ACHN (cell line): ENCODE measurements at regions not wholly inside any gene's neighbourhood (a gene's known extent, or its start where the extent isn't known, plus 50 kb on each side); places are given as distances from the start of the nearest gene placed in this dataset.

ENCODE experiments used
- DNase-seq: peaks from one replicate; pipeline ENCODE4 v3.0.0-alpha.2; 2015
- in situ Hi-C: cut with HindIII; loops from 2 replicates; pipeline ENCODE4 v1.10.0; 2017; ENCODE audit warnings: low sequenced_read_pairs, low pct_ligation_motif_present, low pct_unique_long_range_greater_than_20kb

GRCh38 chr5:38731461-38731860, 114.4 kb upstream of the OSMR start:
- in situ Hi-C loops, result no loop called here

GRCh38 chr5:38734353-38734752, 111.5 kb upstream of the OSMR start:
- no peak for DNase-seq
- in situ Hi-C loops, result no loop called here

More at GRCh38 chr5:38731461-38731860, 114.4 kb upstream of the OSMR start:
- DNase-seq, result no peak

- DNase-seq, result no peak
- in situ Hi-C loops, result no loop called here
Measured at GRCh38 chr5:38736089-38736488, 109.7 kb upstream of the OSMR start.

GRCh38 chr5:38737976-38738375, 107.8 kb upstream of the OSMR start:
- DNase-seq, result no peak
- in situ Hi-C loops, result no loop called here

GRCh38 chr5:38739011-38739704, 106.7 kb upstream of the OSMR start:
- DNase-seq, result no peak
- in situ Hi-C loops, result no loop called here

GRCh38 chr5:38739705-38740045, 106.1 kb upstream of the OSMR start:
- in situ Hi-C loops, result no loop called here
- DNase-seq, result no peak

- in situ Hi-C loops, result no loop called here
Measured at GRCh38 chr5:38742821-38743220, 103.0 kb upstream of the OSMR start.

GRCh38 chr5:38743562-38743961, 102.2 kb upstream of the OSMR start:
- no peak for DNase-seq
- in situ Hi-C loops, result no loop called here

More at GRCh38 chr5:38742821-38743220, 103.0 kb upstream of the OSMR start:
- DNase-seq, result no peak

- in situ Hi-C loops, result no loop called here
- DNase-seq, result no peak
Measured at GRCh38 chr5:38745836-38746732, 99.7 kb upstream of the OSMR start.

- no peak for DNase-seq
- in situ Hi-C loops, result no loop called here
Measured at GRCh38 chr5:38749861-38750260, 96.0 kb upstream of the OSMR start.

GRCh38 chr5:38751103-38751502, 94.7 kb upstream of the OSMR start:
- in situ Hi-C loops, result no loop called here
- no peak for DNase-seq

- DNase-seq, result no peak
- in situ Hi-C loops, result no loop called here
Measured at GRCh38 chr5:38752012-38752536, 93.7 kb upstream of the OSMR start.

- no peak for DNase-seq
Measured at GRCh38 chr5:38752622-38753021, 93.2 kb upstream of the OSMR start.

GRCh38 chr5:38753141-38753540, 92.7 kb upstream of the OSMR start:
- no peak for DNase-seq
- in situ Hi-C loops, result no loop called here

More at GRCh38 chr5:38752622-38753021, 93.2 kb upstream of the OSMR start:
- in situ Hi-C loops, result no loop called here

GRCh38 chr5:38753776-38754175, 92.0 kb upstream of the OSMR start:
- DNase-seq, result no peak
- in situ Hi-C loops, result no loop called here

- DNase-seq, result no peak
- in situ Hi-C loops, result no loop called here
Measured at GRCh38 chr5:38755181-38755580, 90.6 kb upstream of the OSMR start.

GRCh38 chr5:38756068-38756467, 89.7 kb upstream of the OSMR start:
- DNase-seq, result no peak
- in situ Hi-C loops, result no loop called here

GRCh38 chr5:38757451-38758245, 88.2 kb upstream of the OSMR start:
- in situ Hi-C loops, result no loop called here
- DNase-seq, result no peak
